H9 (cell line): ENCODE measurements at regions not wholly inside any gene's neighbourhood (a gene's known extent, or its start where the extent isn't known, plus 50 kb on each side); places are given as distances from the start of the nearest gene placed in this dataset.

Source experiments
- DNase-seq: peaks from one replicate; pipeline ENCODE4 v3.0.0-alpha.2; 2017
- H2AFZ ChIP-seq: one replicate; pipeline ENCODE4 v1.6.1; 2013; ENCODE audit warnings: mild to moderate bottlenecking, low read length, control low read depth, moderate library complexity
- H2AK5ac ChIP-seq: 2 replicates; pipeline ENCODE4 v1.6.1; 2013; ENCODE audit warnings: low read length, control low read depth, mixed read lengths; ENCODE audit not compliant: insufficient read length
- H2BK120ac ChIP-seq: one replicate; pipeline ENCODE4 v1.6.1; 2013; ENCODE audit warnings: low read depth, mild to moderate bottlenecking, low read length, control low read depth, inconsistent platforms; ENCODE audit not compliant: poor library complexity, severe bottlenecking
- H2BK12ac ChIP-seq: 2 replicates; pipeline ENCODE4 v1.6.1; 2013; ENCODE audit warnings: low read length, control low read depth, mixed read lengths, low read depth; ENCODE audit not compliant: insufficient read length
- H2BK15ac ChIP-seq: 2 replicates; pipeline ENCODE4 v1.6.1; 2013; ENCODE audit warnings: low read depth, low read length, control low read depth
- H2BK20ac ChIP-seq: one replicate; pipeline ENCODE4 v1.6.1; 2013; ENCODE audit warnings: low read depth, mild to moderate bottlenecking, low read length, control low read depth, inconsistent platforms; ENCODE audit not compliant: poor library complexity, severe bottlenecking
- H2BK5ac ChIP-seq: 2 replicates; pipeline ENCODE4 v1.6.1; 2013; ENCODE audit warnings: low read length, control low read depth, mixed read lengths; ENCODE audit not compliant: insufficient read length
- H3K14ac ChIP-seq: 2 replicates; pipeline ENCODE4 v1.6.1; 2013; ENCODE audit warnings: low read length, control low read depth; ENCODE audit not compliant: insufficient read depth
- H3K18ac ChIP-seq: 2 replicates; pipeline ENCODE4 v1.6.1; 2013; ENCODE audit warnings: low read depth, mild to moderate bottlenecking, mixed read lengths, low read length, control low read depth; ENCODE audit not compliant: insufficient read length
- H3K23ac ChIP-seq: 2 replicates; pipeline ENCODE4 v1.6.1; 2013; ENCODE audit warnings: low read length, control low read depth, mixed read lengths, low read depth; ENCODE audit not compliant: insufficient read length
- H3K23me2 ChIP-seq: 2 replicates; pipeline ENCODE4 v1.6.1; 2013; ENCODE audit warnings: low read depth, mild to moderate bottlenecking, mixed read lengths, low read length, control low read depth; ENCODE audit not compliant: insufficient read length, poor library complexity, severe bottlenecking
- H3K27ac ChIP-seq: 2 replicates; pipeline ENCODE4 v1.5.1; 2013; ENCODE audit warnings: low read length, control low read depth, mixed read lengths, low read depth; ENCODE audit not compliant: insufficient read length
- H3K27me3 ChIP-seq: 2 replicates; pipeline ENCODE4 v1.6.1; 2013; ENCODE audit warnings: low read length, control low read depth, inconsistent platforms; ENCODE audit not compliant: insufficient read depth
- H3K4ac ChIP-seq: 2 replicates; pipeline ENCODE4 v1.6.1; 2013; ENCODE audit warnings: low read depth, mild to moderate bottlenecking, control low read depth, inconsistent platforms, low read length, moderate library complexity
- H3K4me1 ChIP-seq: 2 replicates; pipeline ENCODE4 v1.6.1; 2013; ENCODE audit warnings: low read length, control low read depth, inconsistent platforms; ENCODE audit not compliant: insufficient read depth
- H3K4me2 ChIP-seq: 2 replicates; pipeline ENCODE4 v1.6.1; 2013; ENCODE audit warnings: low read length, control low read depth, mixed read lengths; ENCODE audit not compliant: insufficient read length, insufficient read depth
- H3K56ac ChIP-seq: 2 replicates; pipeline ENCODE4 v1.6.1; 2013; ENCODE audit warnings: low read depth, mild to moderate bottlenecking, mixed read lengths, low read length, control low read depth; ENCODE audit not compliant: insufficient read length
- H3K79me1 ChIP-seq: 2 replicates; pipeline ENCODE4 v1.6.1; 2013; ENCODE audit warnings: low read depth, mild to moderate bottlenecking, moderate library complexity, low read length, control low read depth, inconsistent platforms; ENCODE audit not compliant: insufficient read depth, poor library complexity, severe bottlenecking
- H3K79me2 ChIP-seq: 2 replicates; pipeline ENCODE4 v1.6.1; 2013; ENCODE audit warnings: low read length, control low read depth, inconsistent platforms; ENCODE audit not compliant: insufficient read depth
- H3K9ac ChIP-seq: 2 replicates; pipeline ENCODE4 v1.6.1; 2013; ENCODE audit warnings: low read length, control low read depth, mixed read lengths; ENCODE audit not compliant: insufficient read length; ENCODE audit errors: extremely low read depth
- H3K9me3 ChIP-seq: one replicate; pipeline ENCODE4 v1.6.1; 2013; ENCODE audit warnings: low read depth, low read length, inconsistent platforms; ENCODE audit not compliant: control insufficient read depth
- H3T11ph ChIP-seq: one replicate; pipeline ENCODE4 v1.6.1; 2013; ENCODE audit warnings: mild to moderate bottlenecking, low read length, control low read depth, inconsistent platforms
- H4K20me1 ChIP-seq: one replicate; pipeline ENCODE4 v1.6.1; 2013; ENCODE audit not compliant: control insufficient read depth, insufficient read length, insufficient read depth
- H4K5ac ChIP-seq: 2 replicates; pipeline ENCODE4 v1.6.1; 2013; ENCODE audit warnings: low read depth, mild to moderate bottlenecking, mixed read lengths, low read length, control low read depth; ENCODE audit not compliant: insufficient read length
- H4K8ac ChIP-seq: replicated peaks from 2 replicates; pipeline ENCODE4 v1.6.1; 2013; ENCODE audit warnings: low read length, control low read depth, mixed read lengths, low read depth; ENCODE audit not compliant: insufficient read length
- H4K91ac ChIP-seq: 2 replicates; pipeline ENCODE4 v1.6.1; 2013; ENCODE audit warnings: low read depth, mild to moderate bottlenecking, moderate library complexity, mixed read lengths, low read length, control low read depth; ENCODE audit not compliant: insufficient read length
- H3K27ac Mint-ChIP-seq, 3 experiments: 2 replicates in 2 of 3; 3 replicates in 1 of 3; pipeline ENCODE4 v1.8.0; 2020 to 2021; ENCODE audit warnings: mixed read lengths in 3 of 3, mild to moderate bottlenecking in 1 of 3, moderate library complexity in 1 of 3
- H3K27me3 Mint-ChIP-seq: 2 replicates; pipeline ENCODE4 v1.8.0; 2021; ENCODE audit warnings: low read depth, mild to moderate bottlenecking, moderate library complexity, mixed read lengths
- H3K36me3 Mint-ChIP-seq, 3 experiments: 2 replicates in 2 of 3; 3 replicates in 1 of 3; pipeline ENCODE4 v1.8.0; 2020 to 2021; ENCODE audit warnings: low read depth in 3 of 3, mixed read lengths in 3 of 3; ENCODE audit not compliant: insufficient read depth in 1 of 3
- H3K4me1 Mint-ChIP-seq, 2 experiments: 2 replicates each; pipeline ENCODE4 v1.8.0; 2020; ENCODE audit warnings: mixed read lengths in 2 of 2
- H3K4me3 Mint-ChIP-seq, 2 experiments: 2 replicates in 1 of 2; 3 replicates in 1 of 2; pipeline ENCODE4 v1.8.0; 2020 to 2021; ENCODE audit warnings: mild to moderate bottlenecking in 2 of 2, mixed read lengths in 2 of 2, moderate library complexity in 1 of 2
- H3K9me3 Mint-ChIP-seq, 2 experiments: 2 replicates in 1 of 2; 3 replicates in 1 of 2; pipeline ENCODE4 v1.8.0; 2020; ENCODE audit warnings: mild to moderate bottlenecking in 2 of 2, mixed read lengths in 2 of 2, moderate library complexity in 1 of 2
- WGBS: extraction: QIAGEN DNeasy Blood & Tissue Kit; methylation state at CpG from one replicate; pipeline ENCODE4 v1.1.7; 2013; ENCODE audit warnings: missing lambda C conversion rate, low lambda C conversion rate, mixed read lengths; ENCODE audit not compliant: insufficient read length; ENCODE audit errors: extremely low coverage; 5-methylcytosine and 5-hydroxymethylcytosine counted together
- TF ChIP-seq, protein P1 (sequence below): fragments of 200-600 bp; sonication (generic); conservative IDR thresholded peaks from 3 replicates; pipeline ENCODE4 v1.8.0; 2021; ENCODE audit warnings: antibody characterized with exemption, mild to moderate bottlenecking

DNA sequence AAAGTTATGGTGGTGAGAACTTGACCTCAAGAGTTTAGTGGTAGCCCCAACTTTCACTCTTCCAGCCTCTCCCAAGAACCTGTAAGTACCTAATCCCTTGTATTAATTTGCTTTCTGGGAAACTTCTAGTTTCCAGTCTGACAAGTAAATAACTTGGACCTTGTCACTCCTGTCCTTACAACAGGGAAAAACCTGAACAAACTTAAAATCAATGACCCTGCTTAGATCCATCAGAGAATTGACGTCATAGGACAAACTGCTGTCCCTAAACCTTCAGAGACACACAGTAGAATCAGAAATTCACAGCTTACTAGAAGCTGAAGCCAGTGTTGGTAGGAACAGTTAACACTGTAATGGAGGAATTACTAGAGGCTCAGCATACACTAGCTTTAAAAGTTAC is 60.0 kb upstream of the DCLK2 start:
- H3K4me1 ChIP-seq, result no peaks in the 10 kb centered on the region
- no peak overlapping the region for H2AFZ ChIP-seq
- H2BK12ac ChIP-seq, result no peak overlapping the region
- Mint-ChIP-seq H3K36me3 (peaks cover 0 to 3% (median 0%) of the 10 kb centered on the region in 3 experiments; a peak in 1 of 7 replicates), H3K4me3 (no peak overlapping the region), H3K9me3 (peaks cover 0 to 4% of the 10 kb centered on the region in 2 experiments; a peak in 2 of 5 replicates), H3K27ac (no peak overlapping the region), H3K27me3 (no peaks in the 10 kb centered on the region), H3K4me1 (peaks cover 7 to 11% of the 10 kb centered on the region in 2 experiments)
- H3K56ac ChIP-seq, result no peak overlapping the region
- no peak overlapping the region for H2AK5ac ChIP-seq
- H3K18ac ChIP-seq, result no peak overlapping the region
- H3K4ac ChIP-seq, result no peak overlapping the region
- no peak overlapping the region for H3K9ac ChIP-seq
- H4K5ac ChIP-seq, result no peak overlapping the region
- H3K14ac ChIP-seq, result no peak overlapping the region
- H2BK20ac ChIP-seq, result no peak overlapping the region
- no peaks in the 10 kb centered on the region for H3K9me3 ChIP-seq
- no peaks in the 10 kb centered on the region for H4K20me1 ChIP-seq
- no peak overlapping the region for H4K8ac ChIP-seq
- H3K23ac ChIP-seq, result no peak overlapping the region
- H3K79me1 ChIP-seq, result no peaks in the 10 kb centered on the region
- no peak overlapping the region for H3K27ac ChIP-seq
- no peak overlapping the region for H2BK15ac ChIP-seq
- no peak overlapping the region for H3T11ph ChIP-seq
- H3K23me2 ChIP-seq, result no peaks in the 10 kb centered on the region
- no peak overlapping the region for H3K4me2 ChIP-seq
- no peak overlapping the region for H2BK120ac ChIP-seq
- no peak overlapping the region for H2BK5ac ChIP-seq
- TF ChIP-seq, protein P1, sequence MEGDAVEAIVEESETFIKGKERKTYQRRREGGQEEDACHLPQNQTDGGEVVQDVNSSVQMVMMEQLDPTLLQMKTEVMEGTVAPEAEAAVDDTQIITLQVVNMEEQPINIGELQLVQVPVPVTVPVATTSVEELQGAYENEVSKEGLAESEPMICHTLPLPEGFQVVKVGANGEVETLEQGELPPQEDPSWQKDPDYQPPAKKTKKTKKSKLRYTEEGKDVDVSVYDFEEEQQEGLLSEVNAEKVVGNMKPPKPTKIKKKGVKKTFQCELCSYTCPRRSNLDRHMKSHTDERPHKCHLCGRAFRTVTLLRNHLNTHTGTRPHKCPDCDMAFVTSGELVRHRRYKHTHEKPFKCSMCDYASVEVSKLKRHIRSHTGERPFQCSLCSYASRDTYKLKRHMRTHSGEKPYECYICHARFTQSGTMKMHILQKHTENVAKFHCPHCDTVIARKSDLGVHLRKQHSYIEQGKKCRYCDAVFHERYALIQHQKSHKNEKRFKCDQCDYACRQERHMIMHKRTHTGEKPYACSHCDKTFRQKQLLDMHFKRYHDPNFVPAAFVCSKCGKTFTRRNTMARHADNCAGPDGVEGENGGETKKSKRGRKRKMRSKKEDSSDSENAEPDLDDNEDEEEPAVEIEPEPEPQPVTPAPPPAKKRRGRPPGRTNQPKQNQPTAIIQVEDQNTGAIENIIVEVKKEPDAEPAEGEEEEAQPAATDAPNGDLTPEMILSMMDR, result no peak
- H3K79me2 ChIP-seq, result no peaks in the 10 kb centered on the region
- no CpG with 5 or more reads among the region's 1 CpG for WGBS
- no peak for DNase-seq
- H4K91ac ChIP-seq, result no peak overlapping the region
- no peaks in the 10 kb centered on the region for H3K27me3 ChIP-seq
